ENCODE measurements at regions not wholly inside any gene's neighbourhood (a gene's known extent, or its start where the extent isn't known, plus 50 kb on each side); places are given as distances from the start of the nearest gene placed in this dataset.

- Histone ChIP-seq H3K56ac (ENCODE audit: insufficient read length, low read depth, low read length) (no peak overlapping the region), H3K27me3 (ENCODE audit: insufficient read depth, low read length) (no peaks in the 10 kb centered on the region), H4K8ac (replicated peaks; ENCODE audit: insufficient read length, low read depth, low read length) (no peak overlapping the region), H3K27ac (ENCODE audit: insufficient read length, low read depth, low read length) (no peak overlapping the region), H3K9ac (ENCODE audit: extremely low read depth, insufficient read length, low read length) (no peak overlapping the region), H2AFZ (ENCODE audit: low read length) (no peak overlapping the region), H2AK5ac (ENCODE audit: insufficient read length, low read length) (no peak overlapping the region), H4K91ac (ENCODE audit: insufficient read length, low read depth, low read length) (no peak overlapping the region), H2BK20ac (ENCODE audit: low read depth, low read length, poor library complexity, severe bottlenecking) (no peak overlapping the region), H3K4me2 (ENCODE audit: insufficient read depth, insufficient read length, low read length) (no peak overlapping the region), H3K23me2 (ENCODE audit: insufficient read length, low read depth, low read length, poor library complexity, severe bottlenecking) (no peaks in the 10 kb centered on the region), H4K20me1 (ENCODE audit: control insufficient read depth, insufficient read depth, insufficient read length) (no peaks in the 10 kb centered on the region), H2BK120ac (ENCODE audit: low read depth, low read length, poor library complexity, severe bottlenecking) (no peak overlapping the region), H3K79me1 (ENCODE audit: insufficient read depth, low read depth, low read length, poor library complexity, severe bottlenecking) (no peaks in the 10 kb centered on the region), H3K18ac (ENCODE audit: insufficient read length, low read depth, low read length) (no peak overlapping the region), H3T11ph (ENCODE audit: low read length) (no peak overlapping the region), H3K79me2 (ENCODE audit: insufficient read depth, low read length) (no peaks in the 10 kb centered on the region), H2BK15ac (ENCODE audit: low read depth, low read length) (no peak overlapping the region), H2BK12ac (ENCODE audit: insufficient read length, low read depth, low read length) (no peak overlapping the region), H4K5ac (ENCODE audit: insufficient read length, low read depth, low read length) (no peak overlapping the region), H2BK5ac (ENCODE audit: insufficient read length, low read length) (no peak overlapping the region), H3K9me3 (ENCODE audit: control insufficient read depth, low read depth, low read length) (peaks cover 14% of the 10 kb centered on the region), H3K23ac (ENCODE audit: insufficient read length, low read depth, low read length) (no peak overlapping the region), H3K4me1 (ENCODE audit: insufficient read depth, low read length) (no peaks in the 10 kb centered on the region), H3K4ac (ENCODE audit: low read depth, low read length) (no peak overlapping the region), H3K14ac (ENCODE audit: insufficient read depth, low read length) (no peak overlapping the region)
- no peak overlapping the region for H3K4me3 Mint-ChIP-seq
- H3K4me1 Mint-ChIP-seq, result no peaks in the 10 kb centered on the region
- H3K9me3 Mint-ChIP-seq, result peaks cover 19 to 22% of the 10 kb centered on the region in 2 experiments
- no peak for DNase-seq
- WGBS (ENCODE audit: extremely low coverage, insufficient read length, low lambda C conversion rate), result no CpG with 5 or more reads among the region's 2 CpGs
- H3K36me3 Mint-ChIP-seq (ENCODE audit: insufficient read depth in 1 of 3, low read depth in 3 of 3), result peaks cover 5 to 20% (median 9%) of the 10 kb centered on the region in 3 experiments; a peak in 4 of 7 replicates
- no peak for TF ChIP-seq CTCF (conservative IDR thresholded peaks at IDR 0.05)
- H3K27ac Mint-ChIP-seq, result no peak overlapping the region
- no peaks in the 10 kb centered on the region for H3K27me3 Mint-ChIP-seq (ENCODE audit: low read depth)
Observed at GRCh38 chr5:50984640-50985039, 318.2 kb downstream of the PARP8 start.
